Karpas-422 (cell line): ENCODE measurements at regions not wholly inside any gene's neighbourhood (a gene's known extent, or its start where the extent isn't known, plus 50 kb on each side); places are given as distances from the start of the nearest gene placed in this dataset.

Source experiments
- DNase-seq: peaks from one replicate; pipeline ENCODE4 v3.0.0-alpha.2; 2015
- H2AFZ ChIP-seq: fragments of 200-600 bp; sonication (generic); 2 replicates; pipeline ENCODE4 v1.6.1; 2014; ENCODE audit warnings: antibody characterized with exemption, low read length, mixed read lengths
- H3K27ac ChIP-seq: fragments of 200-600 bp; sonication (generic); 2 replicates; pipeline ENCODE4 v1.5.1; 2014; ENCODE audit warnings: mild to moderate bottlenecking, low read length, moderate library complexity
- H3K27me3 ChIP-seq: fragments of 200-600 bp; sonication (generic); 2 replicates; pipeline ENCODE4 v1.6.1; 2014; ENCODE audit warnings: low read length, mixed read lengths
- H3K36me3 ChIP-seq: fragments of 200-600 bp; sonication (generic); 2 replicates; pipeline ENCODE4 v1.6.1; 2014; ENCODE audit warnings: low read length, mixed read lengths; ENCODE audit not compliant: insufficient read depth
- H3K4me1 ChIP-seq: fragments of 200-600 bp; sonication (generic); 2 replicates; pipeline ENCODE4 v1.6.1; 2014; ENCODE audit warnings: mild to moderate bottlenecking, low read length, mixed read lengths
- H3K4me2 ChIP-seq: fragments of 200-600 bp; sonication (generic); 2 replicates; pipeline ENCODE4 v1.6.1; 2014; ENCODE audit warnings: low read length, low read depth, mild to moderate bottlenecking; ENCODE audit not compliant: poor library complexity, severe bottlenecking
- H3K4me3 ChIP-seq: fragments of 200-600 bp; sonication (generic); 2 replicates; pipeline ENCODE4 v1.5.1; 2014; ENCODE audit warnings: mild to moderate bottlenecking, antibody characterized with exemption, low read length, mixed read lengths
- H3K79me2 ChIP-seq: fragments of 200-600 bp; sonication (generic); 2 replicates; pipeline ENCODE4 v1.6.1; 2014; ENCODE audit warnings: mild to moderate bottlenecking, low read length, mixed read lengths
- H3K9ac ChIP-seq: fragments of 200-600 bp; sonication (generic); 2 replicates; pipeline ENCODE4 v1.6.0; 2014; ENCODE audit warnings: low read length
- H3K9me2 ChIP-seq: fragments of 200-600 bp; sonication (generic), shearing (Covaris generic); replicated peaks from 2 replicates; pipeline ENCODE4 v1.6.0; 2014; ENCODE audit warnings: mild to moderate bottlenecking, low read length, moderate library complexity; ENCODE audit not compliant: insufficient read depth
- H3K9me3 ChIP-seq: fragments of 300-700, 200-600 bp; sonication (generic); 2 replicates; pipeline ENCODE4 v1.6.1; 2014; ENCODE audit warnings: low read length, mixed read lengths
- H4K20me1 ChIP-seq: fragments of 200-600 bp; sonication (generic); 2 replicates; pipeline ENCODE4 v1.6.1; 2014; ENCODE audit warnings: mild to moderate bottlenecking, antibody characterized with exemption, low read length, low read depth; ENCODE audit not compliant: insufficient read depth

GRCh38 chr1:199847021-199847420, 180.5 kb upstream of the NR5A2 start:
- Histone ChIP-seq H2AFZ (no peak overlapping the region), H3K4me1 (no peaks in the 10 kb centered on the region), H3K9ac (no peak overlapping the region), H3K27me3 (no peaks in the 10 kb centered on the region), H4K20me1 (no peaks in the 10 kb centered on the region), H3K9me3 (no peaks in the 10 kb centered on the region), H3K79me2 (no peaks in the 10 kb centered on the region), H3K36me3 (no peaks in the 10 kb centered on the region), H3K27ac (no peak overlapping the region), H3K9me2 (no peaks in the 10 kb centered on the region), H3K4me3 (no peak overlapping the region), H3K4me2 (no peak overlapping the region)
- no peak for DNase-seq

GRCh38 chr1:199851439-199852140, 175.9 kb upstream of the NR5A2 start:
- H3K27me3 ChIP-seq = no peaks in the 10 kb centered on the region
- H3K4me2 ChIP-seq = no peak overlapping the region
- H3K4me1 ChIP-seq = no peaks in the 10 kb centered on the region
- no peaks in the 10 kb centered on the region for H4K20me1 ChIP-seq
- no peaks in the 10 kb centered on the region for H3K9me3 ChIP-seq
- no peak overlapping the region for H2AFZ ChIP-seq
- H3K9ac ChIP-seq = no peak overlapping the region
- H3K79me2 ChIP-seq = no peaks in the 10 kb centered on the region
- no peak for DNase-seq
- no peak overlapping the region for H3K4me3 ChIP-seq
- no peaks in the 10 kb centered on the region for H3K36me3 ChIP-seq
- H3K9me2 ChIP-seq = no peaks in the 10 kb centered on the region
- H3K27ac ChIP-seq = no peak overlapping the region

DNA sequence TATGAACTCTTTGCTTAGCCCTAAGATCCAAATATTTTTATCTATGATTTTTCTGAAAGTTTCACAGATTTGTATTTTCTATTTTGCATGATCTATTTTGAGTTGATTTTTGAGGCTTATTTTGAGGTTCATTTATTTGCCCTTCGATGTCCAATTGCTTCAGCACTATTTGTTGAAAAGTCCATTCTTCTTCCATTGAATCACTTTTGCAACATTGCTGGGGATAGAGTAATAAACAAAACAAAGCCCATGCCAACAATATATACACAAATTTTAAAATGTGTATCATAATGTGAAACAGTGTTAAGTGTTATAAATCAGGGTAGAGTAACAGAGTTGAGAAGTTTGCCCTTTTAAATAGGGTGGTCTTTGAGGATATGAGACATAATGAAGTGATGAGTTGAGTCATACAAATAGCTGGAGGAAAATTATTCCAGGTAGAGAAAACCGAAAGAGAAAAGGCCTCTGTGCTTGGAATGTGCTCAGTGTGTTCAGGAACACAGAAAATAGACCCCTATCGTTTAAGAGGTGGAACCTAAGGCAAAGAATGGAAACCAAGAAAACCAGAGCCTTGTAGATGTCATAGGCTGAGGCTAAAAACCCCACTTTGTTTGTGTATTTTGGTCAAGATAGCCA, 172.7 kb upstream of the NR5A2 start:
- Histone ChIP-seq H3K4me2 (no peak overlapping the region), H3K9ac (no peak overlapping the region), H3K4me1 (no peaks in the 10 kb centered on the region), H4K20me1 (no peaks in the 10 kb centered on the region), H3K9me3 (no peaks in the 10 kb centered on the region), H2AFZ (no peak overlapping the region), H3K27ac (no peak overlapping the region), H3K27me3 (no peaks in the 10 kb centered on the region), H3K4me3 (no peak overlapping the region), H3K36me3 (no peaks in the 10 kb centered on the region), H3K79me2 (no peaks in the 10 kb centered on the region), H3K9me2 (no peaks in the 10 kb centered on the region)
- no peak for DNase-seq

DNA sequence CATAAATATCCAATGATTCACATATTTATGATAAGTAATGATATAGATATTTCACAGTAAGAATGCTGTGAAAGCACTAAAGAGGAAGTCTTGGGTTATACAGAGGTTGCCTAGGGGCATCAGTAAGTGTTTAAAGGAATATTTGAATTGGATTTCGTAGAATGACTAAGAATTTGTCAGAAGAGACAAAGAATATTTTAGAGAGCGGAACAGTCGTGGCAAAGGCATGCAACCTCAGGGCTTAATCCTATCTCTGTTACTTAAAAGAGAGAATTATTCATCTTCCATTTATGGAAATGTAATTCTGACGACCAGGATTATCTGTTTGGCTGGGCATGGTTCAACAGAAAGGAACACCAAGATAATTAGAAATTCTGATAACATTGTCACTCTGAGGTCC, 171.9 kb upstream of the NR5A2 start:
- no peaks in the 10 kb centered on the region for H3K27me3 ChIP-seq
- no peaks in the 10 kb centered on the region for H3K9me3 ChIP-seq
- H3K9ac ChIP-seq = no peak overlapping the region
- H3K36me3 ChIP-seq = no peaks in the 10 kb centered on the region
- DNase-seq = no peak
- H3K4me3 ChIP-seq = no peak overlapping the region
- no peak overlapping the region for H2AFZ ChIP-seq
- H3K79me2 ChIP-seq = no peaks in the 10 kb centered on the region
- H3K4me2 ChIP-seq = no peak overlapping the region
- H4K20me1 ChIP-seq = no peaks in the 10 kb centered on the region
- no peaks in the 10 kb centered on the region for H3K9me2 ChIP-seq
- no peaks in the 10 kb centered on the region for H3K4me1 ChIP-seq
- H3K27ac ChIP-seq = no peak overlapping the region

GRCh38 chr1:199856216-199856780, 171.2 kb upstream of the NR5A2 start:
- DNase-seq = no peak
- H3K27ac ChIP-seq = no peak overlapping the region
- H3K27me3 ChIP-seq = no peaks in the 10 kb centered on the region
- H3K9me3 ChIP-seq = no peaks in the 10 kb centered on the region
- no peak overlapping the region for H3K4me3 ChIP-seq
- no peaks in the 10 kb centered on the region for H4K20me1 ChIP-seq
- no peaks in the 10 kb centered on the region for H3K79me2 ChIP-seq
- no peaks in the 10 kb centered on the region for H3K9me2 ChIP-seq
- H3K4me1 ChIP-seq = no peaks in the 10 kb centered on the region
- no peak overlapping the region for H2AFZ ChIP-seq
- no peak overlapping the region for H3K9ac ChIP-seq
- H3K4me2 ChIP-seq = no peak overlapping the region
- no peaks in the 10 kb centered on the region for H3K36me3 ChIP-seq

- H3K4me3 ChIP-seq = no peak overlapping the region
Measured at GRCh38 chr1:199857108-199857507, 170.4 kb upstream of the NR5A2 start.

DNA sequence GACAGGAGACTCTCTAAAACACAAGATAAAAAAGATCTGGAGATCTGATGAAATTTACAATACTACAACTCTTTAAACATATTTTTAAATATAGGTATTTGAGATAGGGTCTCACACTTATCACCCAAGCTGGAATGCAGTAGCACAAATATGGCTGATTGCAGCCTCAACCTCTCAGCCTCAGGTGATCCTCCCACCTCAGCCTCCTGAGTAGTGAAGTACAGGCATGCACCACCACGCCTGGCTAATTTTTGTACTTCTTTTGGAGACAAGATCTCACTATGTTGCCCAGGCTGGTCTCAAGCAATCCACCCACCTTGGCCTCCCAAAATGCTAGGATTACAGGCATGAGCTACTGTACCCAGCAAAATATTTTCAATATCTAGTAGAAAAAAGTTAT, 170.0 kb upstream of the NR5A2 start:
- Histone ChIP-seq H2AFZ (no peak overlapping the region), H3K4me1 (no peaks in the 10 kb centered on the region), H3K36me3 (no peaks in the 10 kb centered on the region)

More at GRCh38 chr1:199857108-199857507, 170.4 kb upstream of the NR5A2 start:
- Histone ChIP-seq H3K9me3 (no peaks in the 10 kb centered on the region), H3K9me2 (no peaks in the 10 kb centered on the region), H3K9ac (no peak overlapping the region), H3K4me2 (no peak overlapping the region), H3K27ac (no peak overlapping the region), H3K27me3 (no peaks in the 10 kb centered on the region), H3K79me2 (no peaks in the 10 kb centered on the region), H3K4me1 (no peaks in the 10 kb centered on the region), H4K20me1 (no peaks in the 10 kb centered on the region), H3K36me3 (no peaks in the 10 kb centered on the region), H2AFZ (no peak overlapping the region)
- no peak for DNase-seq

GRCh38 chr1:199858171-199858570, 169.3 kb upstream of the NR5A2 start:
- H3K4me2 ChIP-seq = no peak overlapping the region
- no peaks in the 10 kb centered on the region for H3K9me3 ChIP-seq
- H3K79me2 ChIP-seq = no peaks in the 10 kb centered on the region
- H2AFZ ChIP-seq = no peak overlapping the region
- no peak overlapping the region for H3K9ac ChIP-seq
- H3K36me3 ChIP-seq = no peaks in the 10 kb centered on the region
- H3K27ac ChIP-seq = no peak overlapping the region
- no peaks in the 10 kb centered on the region for H3K4me1 ChIP-seq
- DNase-seq = no peak
- H4K20me1 ChIP-seq = no peaks in the 10 kb centered on the region
- H3K27me3 ChIP-seq = no peaks in the 10 kb centered on the region
- no peak overlapping the region for H3K4me3 ChIP-seq
- H3K9me2 ChIP-seq = no peaks in the 10 kb centered on the region

More for the DNA sequence above, 170.0 kb upstream of the NR5A2 start:
- Histone ChIP-seq H3K4me3 (no peak overlapping the region), H3K9me3 (no peaks in the 10 kb centered on the region), H3K9me2 (no peaks in the 10 kb centered on the region), H3K4me2 (no peak overlapping the region), H3K9ac (no peak overlapping the region), H3K27me3 (no peaks in the 10 kb centered on the region), H4K20me1 (no peaks in the 10 kb centered on the region), H3K79me2 (no peaks in the 10 kb centered on the region), H3K27ac (no peak overlapping the region)
- DNase-seq = no peak
